GM18502 (cell line): ENCODE measurements at regions not wholly inside any gene's neighbourhood (a gene's known extent, or its start where the extent isn't known, plus 50 kb on each side); places are given as distances from the start of the nearest gene placed in this dataset.

ENCODE experiments used
- ATAC-seq: cut with Tn5 transposase; IDR thresholded peaks from one replicate; pipeline ENCODE4 v1.9.1; 2021; ENCODE audit warnings: mild to moderate bottlenecking; ENCODE audit not compliant: unreplicated experiment, poor library complexity

GRCh38 chr13:47407808-47408207 lies 511.0 kb upstream of the HTR2A start:
- no peak for ATAC-seq

- ATAC-seq = no peak
Measured at GRCh38 chr13:47399599-47399998, 502.7 kb upstream of the HTR2A start.

- ATAC-seq = no peak
Measured at GRCh38 chr13:47397739-47398138, 500.9 kb upstream of the HTR2A start.

GRCh38 chr13:47396915-47397314 lies 500.1 kb upstream of the HTR2A start:
- no peak for ATAC-seq

GRCh38 chr13:47374741-47375140 lies 477.9 kb upstream of the HTR2A start:
- ATAC-seq = no peak

GRCh38 chr13:47372751-47373150 lies 475.9 kb upstream of the HTR2A start:
- ATAC-seq = no peak

- ATAC-seq = no peak
Measured at GRCh38 chr13:47351798-47352197, 454.9 kb upstream of the HTR2A start.

- ATAC-seq = no peak
Measured at GRCh38 chr13:47350334-47351124, 453.7 kb upstream of the HTR2A start.

GRCh38 chr13:47349211-47349610 lies 452.4 kb upstream of the HTR2A start:
- no peak for ATAC-seq

- ATAC-seq = no peak
Measured at GRCh38 chr13:47337781-47338507, 441.1 kb upstream of the HTR2A start.

- no peak for ATAC-seq
Measured at GRCh38 chr13:47334173-47334572, 437.3 kb upstream of the HTR2A start.

- ATAC-seq = no peak
Measured at GRCh38 chr13:47332149-47332548, 435.3 kb upstream of the HTR2A start.

- no peak for ATAC-seq
Measured at GRCh38 chr13:47330031-47330430, 433.2 kb upstream of the HTR2A start.

GRCh38 chr13:47327861-47328260 lies 431.0 kb upstream of the HTR2A start:
- ATAC-seq = no peak

- ATAC-seq = no peak
Measured at GRCh38 chr13:47326061-47326460, 429.2 kb upstream of the HTR2A start.

GRCh38 chr13:47317356-47317755 lies 420.5 kb upstream of the HTR2A start:
- no peak for ATAC-seq

GRCh38 chr13:47310401-47310800 lies 413.5 kb upstream of the HTR2A start:
- no peak for ATAC-seq

- ATAC-seq = no peak
Measured at GRCh38 chr13:47306991-47307390, 410.1 kb upstream of the HTR2A start.

GRCh38 chr13:47303626-47304025 lies 406.8 kb upstream of the HTR2A start:
- ATAC-seq = no peak

GRCh38 chr13:47299304-47299703 lies 402.5 kb upstream of the HTR2A start:
- ATAC-seq = no peak

GRCh38 chr13:47298506-47298905 lies 401.7 kb upstream of the HTR2A start:
- no peak for ATAC-seq

- no peak for ATAC-seq
Measured at GRCh38 chr13:47294691-47295090, 397.8 kb upstream of the HTR2A start.
